ENCODE measurements at regions not wholly inside any gene's neighbourhood (a gene's known extent, or its start where the extent isn't known, plus 50 kb on each side); places are given as distances from the start of the nearest gene placed in this dataset.
A peak's percentile ranks its signal among the peaks of the same experiment; 100 is the strongest.

GRCh38 chr20:60491051-60491581 is 532.9 kb downstream of the CDH26 start:
- Histone ChIP-seq H3K4me3 (no peak overlapping the region), H3K27ac (replicated peaks) (peak overlapping the region; percentile 38), H3K27me3 (ENCODE audit: low read depth) (no peaks in the 10 kb centered on the region), H3K36me3 (no peaks in the 10 kb centered on the region), H3K9me3 (replicated peaks) (no peaks in the 10 kb centered on the region), H3K4me1 (no peaks in the 10 kb centered on the region)
- TF ChIP-seq CTCF (IDR thresholded peaks at IDR 0.05; ENCODE audit: borderline replicate concordance): no peak
- intact Hi-C loops (cut with micrococcal nuclease): no loop called here
- no peak for DNase-seq

GRCh38 chr20:60494476-60494875 is 536.3 kb downstream of the CDH26 start:
- H3K27ac ChIP-seq (replicated peaks): no peak overlapping the region
- no peaks in the 10 kb centered on the region for H3K27me3 ChIP-seq (ENCODE audit: low read depth)
- no peak overlapping the region for H3K4me3 ChIP-seq
- intact Hi-C loops (cut with micrococcal nuclease): no loop called here
- no peaks in the 10 kb centered on the region for H3K36me3 ChIP-seq
- DNase-seq: no peak
- H3K4me1 ChIP-seq: no peaks in the 10 kb centered on the region
- no peak for TF ChIP-seq CTCF (IDR thresholded peaks at IDR 0.05; ENCODE audit: borderline replicate concordance)
- no peaks in the 10 kb centered on the region for H3K9me3 ChIP-seq (replicated peaks)

GRCh38 chr20:60497298-60498035 is 539.2 kb downstream of the CDH26 start:
- no peaks in the 10 kb centered on the region for H3K27me3 ChIP-seq (ENCODE audit: low read depth)
- no peaks in the 10 kb centered on the region for H3K9me3 ChIP-seq (replicated peaks)
- no peak for TF ChIP-seq CTCF (IDR thresholded peaks at IDR 0.05; ENCODE audit: borderline replicate concordance)

GRCh38 chr20:60500038-60500701 is 541.9 kb downstream of the CDH26 start:
- Histone ChIP-seq H3K27ac (replicated peaks) (no peak overlapping the region), H3K9me3 (replicated peaks) (no peaks in the 10 kb centered on the region), H3K4me3 (no peak overlapping the region), H3K4me1 (no peaks in the 10 kb centered on the region), H3K27me3 (ENCODE audit: low read depth) (peaks cover 10% of the 10 kb centered on the region), H3K36me3 (no peaks in the 10 kb centered on the region)
- no peak for TF ChIP-seq CTCF (IDR thresholded peaks at IDR 0.05; ENCODE audit: borderline replicate concordance)
- intact Hi-C loops (cut with micrococcal nuclease): no loop called here
- DNase-seq: no peak

More at GRCh38 chr20:60497298-60498035, 539.2 kb downstream of the CDH26 start:
- H3K27ac ChIP-seq (replicated peaks): no peak overlapping the region
- no peaks in the 10 kb centered on the region for H3K36me3 ChIP-seq
- H3K4me1 ChIP-seq: no peaks in the 10 kb centered on the region
- no peak for DNase-seq
- no peak overlapping the region for H3K4me3 ChIP-seq
- intact Hi-C loops (cut with micrococcal nuclease): no loop called here

- Histone ChIP-seq H3K4me1 (no peaks in the 10 kb centered on the region), H3K27ac (replicated peaks) (no peak overlapping the region), H3K27me3 (ENCODE audit: low read depth) (peaks cover 10% of the 10 kb centered on the region), H3K4me3 (no peak overlapping the region), H3K9me3 (replicated peaks) (no peaks in the 10 kb centered on the region), H3K36me3 (no peaks in the 10 kb centered on the region)
- intact Hi-C loops (cut with micrococcal nuclease): no loop called here
- no peak for DNase-seq
- TF ChIP-seq CTCF (IDR thresholded peaks at IDR 0.05; ENCODE audit: borderline replicate concordance): no peak
These were observed 542.8 kb downstream of the CDH26 start for GRCh38 chr20:60501048-60501447.
